B cell (primary cell): ENCODE measurements at regions not wholly inside any gene's neighbourhood (a gene's known extent, or its start where the extent isn't known, plus 50 kb on each side); places are given as distances from the start of the nearest gene placed in this dataset.

Experiments
- ATAC-seq: fragments of 200-7000 bp; cut with Tn5 transposase; one replicate; pipeline ENCODE4 v1.10.0; 2021; ENCODE audit warnings: low read depth, mild to moderate bottlenecking, moderate number of reproducible peaks, moderate library complexity
- CTCF ChIA-PET: fragments of 350-600 bp; sonication (Branson Sonifier 250); formaldehyde crosslinking; loops from one replicate; lab custom pipeline; 2021; ENCODE audit warnings: antibody characterized with exemption, inconsistent platforms; lab: Charles Lee
- POLR2A ChIA-PET: fragments of 350-600 bp; sonication (Branson Sonifier 250); formaldehyde crosslinking; loops from one replicate; lab custom pipeline; 2021; ENCODE audit warnings: antibody characterized with exemption; lab: Charles Lee
- DNase-seq: peaks from one replicate; pipeline ENCODE4 v3.0.0; 2013
- H2AFZ ChIP-seq: 2 replicates; pipeline ENCODE4 v1.6.1; 2012; ENCODE audit warnings: mild to moderate bottlenecking, low read depth, low read length; ENCODE audit not compliant: insufficient read depth, poor library complexity, severe bottlenecking
- H3K27ac ChIP-seq, 2 donors: 1 replicate in 1 of 2; 2 replicates in 1 of 2; pipeline ENCODE4 v1.5.1; 2012 to 2013; ENCODE audit warnings: low read length in 2 of 2, mild to moderate bottlenecking in 2 of 2, moderate library complexity in 1 of 2
- H3K27me3 ChIP-seq, 4 experiments: fragments of 200-600 bp in 1 of 4; sonication (generic) in 1 of 4; replicated peaks in 1 of 4; 1 replicate in 2 of 4; 2 replicates in 2 of 4; pipeline versions ENCODE4 v1.6.1 to v1.7.0; 2013 to 2016; ENCODE audit warnings: low read length in 3 of 4, mild to moderate bottlenecking in 2 of 4, mixed read lengths in 1 of 4, moderate library complexity in 1 of 4; ENCODE audit not compliant: insufficient read depth in 4 of 4, control insufficient read depth in 3 of 4; ENCODE audit errors: control extremely low read depth in 1 of 4
- H3K36me3 ChIP-seq, 2 experiments: replicated peaks in 1 of 2; 1 replicate in 1 of 2; 2 replicates in 1 of 2; pipeline versions ENCODE4 v1.6.1 to v1.7.1; 2013; ENCODE audit warnings: low read length in 1 of 2; ENCODE audit not compliant: insufficient read depth in 2 of 2, control insufficient read depth in 1 of 2; ENCODE audit errors: control extremely low read depth in 1 of 2, extremely low read depth in 1 of 2
- H3K4me1 ChIP-seq, 2 donors: fragments of 200-600 bp in 1 of 2; sonication (generic) in 1 of 2; 1 replicate in 1 of 2; 2 replicates in 1 of 2; pipeline versions ENCODE4 v1.5.1 to v1.6.1; 2013 to 2017; ENCODE audit warnings: low read length in 2 of 2; ENCODE audit not compliant: control insufficient read depth in 2 of 2, insufficient read depth in 2 of 2
- H3K4me2 ChIP-seq: replicated peaks from 2 replicates; pipeline ENCODE3; 2012; ENCODE audit warnings: mild to moderate bottlenecking, low read depth, low read length; ENCODE audit not compliant: poor library complexity, severe bottlenecking
- H3K4me3 ChIP-seq, 5 experiments: fragments of 200-600 bp in 1 of 5; sonication (generic) in 1 of 5; 1 replicate in 3 of 5; 2 replicates in 2 of 5; pipeline versions ENCODE4 v1.5.1 to v1.7.0; 2011 to 2016; ENCODE audit warnings: low read length in 4 of 5, mild to moderate bottlenecking in 4 of 5, low read depth in 2 of 5, control low read depth in 1 of 5, moderate library complexity in 1 of 5; ENCODE audit not compliant: insufficient read depth in 1 of 5; ENCODE audit errors: control extremely low read depth in 1 of 5, extremely low read depth in 1 of 5
- H3K79me2 ChIP-seq: fragments of 200-600 bp; sonication (generic); one replicate; pipeline ENCODE4 v1.6.0; 2016; ENCODE audit warnings: low read length; ENCODE audit not compliant: control insufficient read depth, insufficient read depth
- H3K9ac ChIP-seq: fragments of 200-600 bp; sonication (generic); 2 replicates; pipeline ENCODE4 v1.6.1; 2017; ENCODE audit warnings: mild to moderate bottlenecking, low read length, moderate library complexity
- H3K9me3 ChIP-seq, 3 donors: one replicate each; pipeline versions ENCODE4 v1.6.1 to v1.7.1; 2013; ENCODE audit warnings: low read length in 2 of 3; ENCODE audit not compliant: control insufficient read depth in 2 of 3, insufficient read depth in 1 of 3; ENCODE audit errors: control extremely low read depth in 1 of 3
- H4K20me1 ChIP-seq: 2 replicates; pipeline ENCODE4 v1.6.0; 2012; ENCODE audit warnings: mild to moderate bottlenecking, low read length; ENCODE audit not compliant: insufficient read depth, control insufficient read depth, poor library complexity, severe bottlenecking
- H3K27ac Mint-ChIP-seq: one replicate; pipeline ENCODE4 v1.8.0; 2021; ENCODE audit warnings: mixed read lengths
- H3K27me3 Mint-ChIP-seq: one replicate; pipeline ENCODE4 v1.8.0; 2021; ENCODE audit warnings: mixed read lengths
- H3K4me1 Mint-ChIP-seq: one replicate; pipeline ENCODE4 v1.8.0; 2021; ENCODE audit warnings: mixed read lengths
- H3K4me3 Mint-ChIP-seq: one replicate; pipeline ENCODE4 v1.8.0; 2021; ENCODE audit warnings: mixed read lengths
- H3K9me3 Mint-ChIP-seq: one replicate; pipeline ENCODE4 v1.8.0; 2022; ENCODE audit warnings: mixed read lengths; ENCODE audit not compliant: insufficient read depth
- CTCF ChIP-seq: fragments of 200-600 bp; IDR thresholded peaks from one replicate; pipeline ENCODE4 v1.8.0; 2022; ENCODE audit warnings: antibody characterized with exemption, mild to moderate bottlenecking
- EZH2 ChIP-seq: IDR thresholded peaks from 2 replicates; pipeline ENCODE4 v1.6.1; 2012; ENCODE audit warnings: borderline replicate concordance, low read depth, mild to moderate bottlenecking, moderate library complexity, low read length; ENCODE audit not compliant: insufficient read depth, poor library complexity, severe bottlenecking
- WGBS: methylation state at CpG from one replicate; pipeline ENCODE4 v1.1.5; 2013; ENCODE audit warnings: missing lambda C conversion rate; ENCODE audit not compliant: insufficient coverage; 5-methylcytosine and 5-hydroxymethylcytosine counted together
- intact Hi-C: fragments of 100-400 bp; cut with micrococcal nuclease; formaldehyde crosslinking; loops from one replicate; pipeline ENCODE4 v1.10.0; 2022

GRCh38 chr2:21291426-21291825, 167.7 kb downstream of the TDRD15 start:
- ATAC-seq = no peak

GRCh38 chr2:21294446-21294845, 170.7 kb downstream of the TDRD15 start:
- no peak for DNase-seq
- H3K4me1 Mint-ChIP-seq = no peaks in the 10 kb centered on the region
- Histone ChIP-seq H3K4me3 (no peak overlapping the region), H3K4me2 (no peak overlapping the region), H3K79me2 (no peaks in the 10 kb centered on the region), H3K27me3 (no peaks in the 10 kb centered on the region), H3K9me3 (no peaks in the 10 kb centered on the region), H3K27ac (no peak overlapping the region), H3K36me3 (no peaks in the 10 kb centered on the region), H3K4me1 (no peaks in the 10 kb centered on the region), H2AFZ (no peak overlapping the region), H4K20me1 (no peaks in the 10 kb centered on the region), H3K9ac (no peak overlapping the region)
- no peaks in the 10 kb centered on the region for H3K27me3 Mint-ChIP-seq
- H3K9me3 Mint-ChIP-seq = no peaks in the 10 kb centered on the region
- H3K4me3 Mint-ChIP-seq = no peak overlapping the region
- intact Hi-C loops = no loop called here
- WGBS = no CpG with 5 or more reads among the region's 2 CpGs
- POLR2A ChIA-PET = no interaction called here
- TF ChIP-seq EZH2 (no peak), CTCF (no peak)
- no peak for ATAC-seq
- no peak overlapping the region for H3K27ac Mint-ChIP-seq
- CTCF ChIA-PET = no interaction called here

More at GRCh38 chr2:21291426-21291825, 167.7 kb downstream of the TDRD15 start:
- H3K27me3 Mint-ChIP-seq = no peaks in the 10 kb centered on the region
- Histone ChIP-seq H3K4me2 (no peak overlapping the region), H3K9me3 (no peaks in the 10 kb centered on the region), H4K20me1 (no peaks in the 10 kb centered on the region), H2AFZ (no peak overlapping the region), H3K4me1 (no peaks in the 10 kb centered on the region), H3K36me3 (no peaks in the 10 kb centered on the region), H3K27me3 (no peaks in the 10 kb centered on the region), H3K79me2 (no peaks in the 10 kb centered on the region), H3K9ac (no peak overlapping the region), H3K4me3 (no peak overlapping the region), H3K27ac (no peak overlapping the region)
- no peak overlapping the region for H3K4me3 Mint-ChIP-seq
- ChIA-PET CTCF (no interaction called here), POLR2A (no interaction called here)
- 100% methylated on average over 1 of the region's 1 CpG for WGBS
- intact Hi-C loops = no loop called here
- no peak for TF ChIP-seq CTCF
- TF ChIP-seq EZH2 = no peak
- no peak overlapping the region for H3K27ac Mint-ChIP-seq
- no peaks in the 10 kb centered on the region for H3K9me3 Mint-ChIP-seq
- H3K4me1 Mint-ChIP-seq = no peaks in the 10 kb centered on the region
- no peak for DNase-seq
